ENCODE measurements at regions not wholly inside any gene's neighbourhood (a gene's known extent, or its start where the extent isn't known, plus 50 kb on each side); places are given as distances from the start of the nearest gene placed in this dataset.

DNA sequence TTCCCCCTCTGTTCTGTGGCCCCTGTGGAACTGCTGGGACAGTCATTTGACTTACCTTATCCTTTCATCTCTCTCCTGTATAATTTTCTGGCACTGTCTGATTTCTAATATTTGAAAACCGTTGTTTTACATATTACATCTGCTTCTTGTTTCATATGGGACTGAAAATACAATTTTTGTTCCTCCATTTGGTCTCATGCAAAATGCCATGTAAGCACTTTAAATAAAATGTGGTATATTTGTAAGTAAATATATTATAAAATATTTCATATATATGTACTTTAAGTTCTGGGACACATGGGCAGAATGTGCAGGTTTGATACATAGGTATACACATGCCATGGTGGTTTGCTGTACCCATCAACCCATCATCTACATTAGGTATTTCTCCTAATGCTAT, 93.9 kb upstream of the PLPPR5 start:
- Histone ChIP-seq H2AFZ (ENCODE audit: insufficient read depth, low read depth, low read length, poor library complexity, severe bottlenecking) (no peak overlapping the region), H3K9me3 (ENCODE audit: control extremely low read depth in 1 of 3, control insufficient read depth in 2 of 3, insufficient read depth in 1 of 3, low read length in 2 of 3) (peaks cover 0 to 5% (median 1%) of the 10 kb centered on the region in 3 donors), H3K27me3 (replicated peaks in 1 of 4; ENCODE audit: control extremely low read depth in 1 of 4, control insufficient read depth in 3 of 4, insufficient read depth in 4 of 4, low read length in 3 of 4) (no peaks in the 10 kb centered on the region), H3K9ac (ENCODE audit: low read length) (no peak overlapping the region), H3K4me3 (ENCODE audit: control extremely low read depth in 1 of 5, extremely low read depth in 1 of 5, insufficient read depth in 1 of 5, low read depth in 2 of 5, low read length in 4 of 5) (no peak overlapping the region), H3K4me1 (ENCODE audit: control insufficient read depth in 2 of 2, insufficient read depth in 2 of 2, low read length in 2 of 2) (no peaks in the 10 kb centered on the region), H3K36me3 (replicated peaks in 1 of 2; ENCODE audit: control extremely low read depth in 1 of 2, control insufficient read depth in 1 of 2, extremely low read depth in 1 of 2, insufficient read depth in 2 of 2, low read length in 1 of 2) (no peaks in the 10 kb centered on the region), H3K27ac (ENCODE audit: low read length in 2 of 2) (no peak overlapping the region), H3K4me2 (replicated peaks; ENCODE audit: low read depth, low read length, poor library complexity, severe bottlenecking) (no peak overlapping the region), H3K79me2 (ENCODE audit: control insufficient read depth, insufficient read depth, low read length) (no peaks in the 10 kb centered on the region), H4K20me1 (ENCODE audit: control insufficient read depth, insufficient read depth, low read length, poor library complexity, severe bottlenecking) (no peaks in the 10 kb centered on the region)
- Mint-ChIP-seq H3K4me1 (no peaks in the 10 kb centered on the region), H3K27ac (no peak overlapping the region), H3K9me3 (ENCODE audit: insufficient read depth) (peaks cover 10% of the 10 kb centered on the region), H3K27me3 (no peaks in the 10 kb centered on the region), H3K4me3 (no peak overlapping the region)
- ChIA-PET POLR2A (no interaction called here), CTCF (no interaction called here)
- WGBS (ENCODE audit: insufficient coverage) = no CpG with 5 or more reads among the region's 1 CpG
- TF ChIP-seq, protein P1, sequence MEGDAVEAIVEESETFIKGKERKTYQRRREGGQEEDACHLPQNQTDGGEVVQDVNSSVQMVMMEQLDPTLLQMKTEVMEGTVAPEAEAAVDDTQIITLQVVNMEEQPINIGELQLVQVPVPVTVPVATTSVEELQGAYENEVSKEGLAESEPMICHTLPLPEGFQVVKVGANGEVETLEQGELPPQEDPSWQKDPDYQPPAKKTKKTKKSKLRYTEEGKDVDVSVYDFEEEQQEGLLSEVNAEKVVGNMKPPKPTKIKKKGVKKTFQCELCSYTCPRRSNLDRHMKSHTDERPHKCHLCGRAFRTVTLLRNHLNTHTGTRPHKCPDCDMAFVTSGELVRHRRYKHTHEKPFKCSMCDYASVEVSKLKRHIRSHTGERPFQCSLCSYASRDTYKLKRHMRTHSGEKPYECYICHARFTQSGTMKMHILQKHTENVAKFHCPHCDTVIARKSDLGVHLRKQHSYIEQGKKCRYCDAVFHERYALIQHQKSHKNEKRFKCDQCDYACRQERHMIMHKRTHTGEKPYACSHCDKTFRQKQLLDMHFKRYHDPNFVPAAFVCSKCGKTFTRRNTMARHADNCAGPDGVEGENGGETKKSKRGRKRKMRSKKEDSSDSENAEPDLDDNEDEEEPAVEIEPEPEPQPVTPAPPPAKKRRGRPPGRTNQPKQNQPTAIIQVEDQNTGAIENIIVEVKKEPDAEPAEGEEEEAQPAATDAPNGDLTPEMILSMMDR (IDR thresholded peaks at IDR 0.05) = no peak
- no peak for TF ChIP-seq EZH2 (IDR thresholded peaks at IDR 0.05; ENCODE audit: borderline replicate concordance, insufficient read depth, low read depth, low read length, poor library complexity, severe bottlenecking)
- intact Hi-C loops (cut with micrococcal nuclease) = no loop called here
- ATAC-seq (ENCODE audit: low read depth) (no peak), DNase-seq (no peak)

DNA sequence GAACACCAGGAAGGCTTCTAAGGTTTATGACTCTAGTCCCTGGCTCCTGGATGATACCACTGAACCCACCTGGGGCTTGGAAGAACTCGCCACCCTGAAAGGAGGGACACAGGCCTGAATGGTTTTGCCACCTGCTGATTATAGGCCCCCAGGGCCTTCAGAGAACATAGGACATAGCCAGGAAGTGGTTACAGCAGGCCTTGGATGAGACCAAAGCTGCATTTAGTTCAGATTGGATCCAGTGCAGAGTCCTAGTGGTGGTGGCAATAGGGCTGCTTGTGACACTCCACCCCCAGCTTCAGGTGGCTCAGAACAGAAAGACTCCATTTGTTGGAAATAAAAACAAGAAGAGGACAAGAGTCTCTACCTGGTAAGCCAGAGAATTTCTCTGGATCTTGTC, 101.6 kb upstream of the PLPPR5 start:
- no peak overlapping the region for H3K4me3 Mint-ChIP-seq
- intact Hi-C loops (cut with micrococcal nuclease) = no loop called here
- H3K27ac Mint-ChIP-seq = no peak overlapping the region
- no peaks in the 10 kb centered on the region for H3K9me3 ChIP-seq (ENCODE audit: control extremely low read depth in 1 of 3, control insufficient read depth in 2 of 3, insufficient read depth in 1 of 3, low read length in 2 of 3)
- H3K9me3 Mint-ChIP-seq (ENCODE audit: insufficient read depth) = no peaks in the 10 kb centered on the region
- no peaks in the 10 kb centered on the region for H3K27me3 ChIP-seq (replicated peaks in 1 of 4; ENCODE audit: control extremely low read depth in 1 of 4, control insufficient read depth in 3 of 4, insufficient read depth in 4 of 4, low read length in 3 of 4)
- H3K36me3 ChIP-seq (replicated peaks in 1 of 2; ENCODE audit: control extremely low read depth in 1 of 2, control insufficient read depth in 1 of 2, extremely low read depth in 1 of 2, insufficient read depth in 2 of 2, low read length in 1 of 2) = no peaks in the 10 kb centered on the region
- no peak overlapping the region for H3K4me2 ChIP-seq (replicated peaks; ENCODE audit: low read depth, low read length, poor library complexity, severe bottlenecking)
- WGBS (ENCODE audit: insufficient coverage) = 60% methylated on average over 1 of the region's 1 CpG
- no peak for ATAC-seq (ENCODE audit: low read depth)
- no peak overlapping the region for H3K9ac ChIP-seq (ENCODE audit: low read length)
- no peak overlapping the region for H3K27ac ChIP-seq (ENCODE audit: low read length in 2 of 2)
- no peak for DNase-seq
- H3K4me3 ChIP-seq (ENCODE audit: control extremely low read depth in 1 of 5, extremely low read depth in 1 of 5, insufficient read depth in 1 of 5, low read depth in 2 of 5, low read length in 4 of 5) = no peak overlapping the region
- no peaks in the 10 kb centered on the region for H4K20me1 ChIP-seq (ENCODE audit: control insufficient read depth, insufficient read depth, low read length, poor library complexity, severe bottlenecking)
- no peak overlapping the region for H2AFZ ChIP-seq (ENCODE audit: insufficient read depth, low read depth, low read length, poor library complexity, severe bottlenecking)
- ChIA-PET POLR2A (no interaction called here), CTCF (no interaction called here)
- no peaks in the 10 kb centered on the region for H3K79me2 ChIP-seq (ENCODE audit: control insufficient read depth, insufficient read depth, low read length)
- no peak for TF ChIP-seq EZH2 (IDR thresholded peaks at IDR 0.05; ENCODE audit: borderline replicate concordance, insufficient read depth, low read depth, low read length, poor library complexity, severe bottlenecking)
- no peaks in the 10 kb centered on the region for H3K4me1 Mint-ChIP-seq
- H3K4me1 ChIP-seq (ENCODE audit: control insufficient read depth in 2 of 2, insufficient read depth in 2 of 2, low read length in 2 of 2) = no peaks in the 10 kb centered on the region
- H3K27me3 Mint-ChIP-seq = no peaks in the 10 kb centered on the region

Measured in B cell (primary cell).